Progenitor cell of endocrine pancreas (in vitro differentiated cells): ENCODE measurements at regions not wholly inside any gene's neighbourhood (a gene's known extent, or its start where the extent isn't known, plus 50 kb on each side); places are given as distances from the start of the nearest gene placed in this dataset.

ENCODE experiments used
- DNase-seq: peaks from one replicate; pipeline ENCODE4 v3.0.0; 2021; ENCODE audit warnings: low spot score; ENCODE audit not compliant: unreplicated experiment
- H3K27ac Mint-ChIP-seq: 2 replicates; pipeline ENCODE4 v1.8.0; 2021; ENCODE audit warnings: mild to moderate bottlenecking, moderate library complexity, mixed read lengths
- H3K27me3 Mint-ChIP-seq: 2 replicates; pipeline ENCODE4 v1.8.0; 2021; ENCODE audit warnings: mixed read lengths
- H3K36me3 Mint-ChIP-seq: 2 replicates; pipeline ENCODE4 v1.8.0; 2022; ENCODE audit warnings: mixed read lengths; ENCODE audit not compliant: insufficient read depth
- H3K4me1 Mint-ChIP-seq: 2 replicates; pipeline ENCODE4 v1.8.0; 2021; ENCODE audit warnings: low read depth, mixed read lengths
- H3K4me3 Mint-ChIP-seq: 2 replicates; pipeline ENCODE4 v1.8.0; 2021; ENCODE audit warnings: low read depth, mild to moderate bottlenecking, moderate library complexity, mixed read lengths
- H3K9me3 Mint-ChIP-seq: 2 replicates; pipeline ENCODE4 v1.8.0; 2021; ENCODE audit warnings: low read depth, mixed read lengths
- TF ChIP-seq, protein P1 (sequence below): fragments of 200-600 bp; sonication (generic); IDR thresholded peaks from one replicate; pipeline ENCODE4 v1.5.0; 2021; ENCODE audit warnings: antibody characterized with exemption, mild to moderate bottlenecking; ENCODE audit not compliant: unreplicated experiment

DNA sequence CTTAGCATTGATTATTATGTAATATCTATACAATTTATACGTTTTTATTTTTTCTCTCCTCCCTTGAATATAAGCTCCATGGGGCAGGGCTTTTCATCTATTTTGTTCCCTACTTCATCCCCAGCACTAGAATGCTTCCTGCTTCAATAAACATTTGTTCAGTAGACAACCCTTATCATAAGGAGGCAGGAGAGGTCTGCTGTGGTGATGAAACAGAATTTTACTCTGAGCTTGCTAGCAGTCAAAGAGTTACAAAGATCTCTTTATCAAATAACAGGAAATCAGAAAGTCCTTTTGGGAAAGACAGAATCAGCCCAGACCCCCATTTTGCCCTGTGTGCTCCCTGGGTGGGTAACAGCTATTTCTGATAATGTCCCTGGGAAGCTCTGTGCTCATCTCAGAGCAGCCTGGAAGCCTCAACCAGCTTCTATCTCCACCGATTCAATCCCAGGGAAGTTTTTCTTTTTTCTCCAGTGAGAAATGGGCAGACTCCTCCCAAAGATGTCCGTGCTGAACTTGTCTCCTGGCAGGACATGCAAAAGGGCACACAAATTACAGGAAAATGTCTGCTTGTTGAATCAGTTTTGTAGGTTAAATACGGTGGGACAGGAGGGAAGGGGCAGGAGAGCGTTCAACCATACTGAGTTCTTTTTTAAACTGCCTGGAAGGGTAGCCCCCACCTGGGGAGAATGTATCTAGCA, 84.7 kb upstream of the PKDCC start:
- no peak for DNase-seq
- Mint-ChIP-seq H3K4me3 (no peak overlapping the region), H3K27ac (peak overlapping the region; percentile 86), H3K27me3 (peaks cover 5% of the 10 kb centered on the region), H3K4me1 (peaks cover 49% of the 10 kb centered on the region), H3K36me3 (no peaks in the 10 kb centered on the region), H3K9me3 (no peaks in the 10 kb centered on the region)
- TF ChIP-seq, protein P1, sequence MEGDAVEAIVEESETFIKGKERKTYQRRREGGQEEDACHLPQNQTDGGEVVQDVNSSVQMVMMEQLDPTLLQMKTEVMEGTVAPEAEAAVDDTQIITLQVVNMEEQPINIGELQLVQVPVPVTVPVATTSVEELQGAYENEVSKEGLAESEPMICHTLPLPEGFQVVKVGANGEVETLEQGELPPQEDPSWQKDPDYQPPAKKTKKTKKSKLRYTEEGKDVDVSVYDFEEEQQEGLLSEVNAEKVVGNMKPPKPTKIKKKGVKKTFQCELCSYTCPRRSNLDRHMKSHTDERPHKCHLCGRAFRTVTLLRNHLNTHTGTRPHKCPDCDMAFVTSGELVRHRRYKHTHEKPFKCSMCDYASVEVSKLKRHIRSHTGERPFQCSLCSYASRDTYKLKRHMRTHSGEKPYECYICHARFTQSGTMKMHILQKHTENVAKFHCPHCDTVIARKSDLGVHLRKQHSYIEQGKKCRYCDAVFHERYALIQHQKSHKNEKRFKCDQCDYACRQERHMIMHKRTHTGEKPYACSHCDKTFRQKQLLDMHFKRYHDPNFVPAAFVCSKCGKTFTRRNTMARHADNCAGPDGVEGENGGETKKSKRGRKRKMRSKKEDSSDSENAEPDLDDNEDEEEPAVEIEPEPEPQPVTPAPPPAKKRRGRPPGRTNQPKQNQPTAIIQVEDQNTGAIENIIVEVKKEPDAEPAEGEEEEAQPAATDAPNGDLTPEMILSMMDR = no peak

DNA sequence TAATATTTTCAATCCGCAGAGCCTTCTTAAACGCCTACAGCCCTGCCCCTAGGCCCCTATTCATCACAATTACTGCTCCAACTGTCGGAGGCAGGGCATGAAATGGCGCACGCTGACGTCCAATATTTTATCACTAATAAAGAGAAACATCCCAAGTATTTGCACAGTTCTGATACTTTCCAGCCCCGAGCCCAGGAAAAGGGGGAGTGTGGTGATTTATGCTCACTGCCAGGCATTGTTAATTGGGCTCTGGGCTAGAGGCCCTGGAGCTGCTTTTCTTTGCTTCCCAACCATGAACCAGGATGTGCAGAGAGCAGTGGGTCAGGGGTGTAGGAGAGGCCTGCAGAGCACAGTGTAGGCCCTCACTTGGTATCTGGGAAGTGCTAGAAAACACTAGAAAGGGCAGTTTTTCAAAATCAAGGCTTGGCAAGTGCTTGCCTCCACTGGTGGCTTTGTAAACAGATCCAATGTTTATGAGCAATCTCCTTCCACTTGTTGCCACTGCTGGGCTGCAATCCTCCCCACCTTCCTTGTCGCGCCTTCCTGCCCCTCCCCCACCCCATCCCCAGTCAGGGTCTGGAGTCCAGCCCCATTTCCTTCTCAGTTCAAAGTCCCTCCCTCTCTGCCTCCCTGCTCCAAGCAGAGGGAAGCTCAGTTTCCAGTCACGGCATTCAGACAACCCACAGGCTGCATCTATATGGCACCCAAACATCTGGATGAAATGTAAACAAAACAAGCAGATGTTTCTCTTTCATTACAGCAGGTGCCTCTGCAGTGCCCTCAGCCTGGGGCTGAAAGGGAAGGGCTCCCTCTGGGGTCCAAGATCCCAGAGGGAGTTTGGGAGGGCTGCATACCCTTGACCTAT, 83.9 kb upstream of the PKDCC start:
- Mint-ChIP-seq H3K9me3 (no peaks in the 10 kb centered on the region), H3K27me3 (peaks cover 8% of the 10 kb centered on the region), H3K36me3 (no peaks in the 10 kb centered on the region), H3K4me3 (no peak overlapping the region), H3K27ac (peak overlapping the region; percentile 86), H3K4me1 (peaks cover 53% of the 10 kb centered on the region)
- TF ChIP-seq, protein P1 = no peak
- DNase-seq = peak; percentile 28

DNA sequence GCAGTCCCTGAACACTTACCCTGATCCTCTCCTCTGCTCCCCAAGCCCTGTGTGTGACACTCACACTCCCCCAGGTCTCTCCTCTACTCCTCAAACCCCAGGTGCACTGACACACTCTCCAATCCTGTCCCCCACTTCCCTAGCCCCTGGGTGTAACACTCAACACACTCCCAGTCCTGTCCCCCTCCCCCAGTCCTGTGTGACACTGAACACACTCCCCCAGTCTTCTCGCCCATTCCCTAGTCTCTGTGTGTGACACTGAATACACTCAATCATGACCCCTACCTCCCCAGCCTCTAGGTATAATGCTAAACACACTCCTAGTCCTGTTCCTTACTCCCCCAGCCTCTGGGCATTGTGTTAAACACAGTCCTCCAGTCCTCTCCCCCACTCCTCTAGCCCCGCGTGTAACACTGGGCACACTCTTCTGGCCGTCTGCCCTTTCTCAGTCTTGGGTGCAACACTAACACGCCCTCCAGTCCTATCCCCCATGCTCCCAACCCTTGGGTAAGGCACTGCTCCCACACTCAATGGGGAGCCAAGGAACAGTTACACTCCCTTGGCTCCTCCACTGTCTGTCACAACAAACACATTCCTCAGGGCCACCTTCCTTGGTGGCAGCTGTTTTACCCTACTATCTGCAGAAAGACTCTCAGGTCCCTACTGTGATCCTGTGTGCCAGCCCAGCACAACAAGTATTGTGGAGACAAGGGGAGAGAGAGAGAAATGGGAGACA, 82.5 kb upstream of the PKDCC start:
- Mint-ChIP-seq H3K27me3 (peaks cover 3% of the 10 kb centered on the region), H3K9me3 (no peaks in the 10 kb centered on the region), H3K4me1 (peaks cover 53% of the 10 kb centered on the region), H3K36me3 (no peaks in the 10 kb centered on the region), H3K27ac (peak overlapping the region; percentile 7), H3K4me3 (no peak overlapping the region)
- TF ChIP-seq, protein P1 = no peak
- DNase-seq = no peak

DNA sequence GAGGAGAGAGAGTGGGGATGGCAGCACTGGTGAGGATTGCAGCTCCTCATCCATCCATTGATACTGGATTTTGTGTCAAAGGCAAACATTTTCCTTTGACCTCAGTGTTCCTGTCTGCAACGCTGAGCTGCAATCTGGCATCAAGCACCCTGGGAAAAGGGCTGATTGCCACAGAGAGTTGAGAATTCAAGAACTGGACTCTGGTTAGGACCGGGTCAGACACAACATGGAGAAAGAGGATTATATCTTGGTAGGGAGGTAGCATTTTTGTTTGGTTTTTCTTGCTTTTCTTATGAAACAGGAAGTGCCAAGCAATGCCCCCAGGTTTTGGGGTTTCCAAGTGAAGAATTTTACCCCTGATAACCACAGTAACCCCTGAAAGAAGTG, 81.9 kb upstream of the PKDCC start:
- Mint-ChIP-seq H3K27ac (peak overlapping the region; percentile 23), H3K9me3 (no peaks in the 10 kb centered on the region), H3K27me3 (peaks cover 3% of the 10 kb centered on the region), H3K4me3 (no peak overlapping the region), H3K4me1 (peaks cover 53% of the 10 kb centered on the region), H3K36me3 (no peaks in the 10 kb centered on the region)
- TF ChIP-seq, protein P1 = no peak
- DNase-seq = no peak

DNA sequence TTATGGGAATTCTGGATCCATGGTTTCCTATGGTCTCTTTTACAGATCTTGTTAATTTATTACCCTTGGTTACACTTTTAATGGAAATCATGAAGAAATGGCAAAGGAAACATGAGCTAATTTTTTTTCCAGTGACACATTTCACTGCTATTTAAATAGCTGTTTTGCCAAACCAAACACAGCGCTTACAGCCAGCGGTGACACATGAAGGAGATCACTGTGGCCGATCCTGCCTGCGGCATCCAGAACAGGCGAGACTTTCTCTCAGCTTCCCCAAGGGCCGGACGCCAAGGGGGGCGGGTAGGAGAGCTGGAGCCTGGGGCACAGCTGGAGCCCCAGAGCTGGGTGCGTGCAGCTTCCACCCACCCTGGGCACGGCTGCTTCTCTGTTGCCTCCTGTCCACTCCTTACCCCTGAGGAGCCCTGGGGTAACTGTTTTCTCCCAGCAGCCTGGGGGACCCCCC, 81.4 kb upstream of the PKDCC start:
- no peak overlapping the region for H3K4me3 Mint-ChIP-seq
- H3K9me3 Mint-ChIP-seq = no peaks in the 10 kb centered on the region
- H3K4me1 Mint-ChIP-seq = peaks cover 52% of the 10 kb centered on the region
- no peak overlapping the region for H3K27ac Mint-ChIP-seq
- TF ChIP-seq, protein P1 = no peak
- H3K36me3 Mint-ChIP-seq = no peaks in the 10 kb centered on the region
- peaks cover 3% of the 10 kb centered on the region for H3K27me3 Mint-ChIP-seq
- no peak for DNase-seq
